PFSK-1 (cell line): ENCODE measurements at regions not wholly inside any gene's neighbourhood (a gene's known extent, or its start where the extent isn't known, plus 50 kb on each side); places are given as distances from the start of the nearest gene placed in this dataset.

Experiments
- FOXP2 ChIP-seq: optimal IDR thresholded peaks from 2 replicates; pipeline ENCODE3; 2011; ENCODE audit warnings: borderline replicate concordance, control low read depth, inconsistent platforms; ENCODE audit not compliant: insufficient read depth; ENCODE audit errors: extremely low read length, extremely low read depth
- POLR2AphosphoS5 ChIP-seq: IDR thresholded peaks from 2 replicates; pipeline ENCODE4 v1.6.1; 2012; ENCODE audit warnings: low read depth, mild to moderate bottlenecking, control low read depth, low read length, moderate library complexity
- REST ChIP-seq, 2 experiments: IDR thresholded peaks; 2 replicates each; pipeline versions ENCODE4 v1.6.1 to v1.8.0; 2011 to 2012; ENCODE audit warnings: low read depth in 2 of 2, low read length in 2 of 2, control low read depth in 1 of 2, inconsistent platforms in 1 of 2, mild to moderate bottlenecking in 1 of 2, moderate library complexity in 1 of 2; ENCODE audit not compliant: insufficient read depth in 1 of 2
- SIN3A ChIP-seq: IDR thresholded peaks from 2 replicates; pipeline ENCODE4 v1.6.1; 2012; ENCODE audit warnings: mild to moderate bottlenecking, low read length, moderate library complexity, borderline replicate concordance; ENCODE audit not compliant: insufficient read depth
- TAF1 ChIP-seq: IDR thresholded peaks from 2 replicates; pipeline ENCODE4 v1.6.1; 2012; ENCODE audit warnings: low read length, control low read depth, borderline replicate concordance; ENCODE audit not compliant: insufficient read depth

- TF ChIP-seq FOXP2 = no peak
- TF ChIP-seq SIN3A = no peak
- no peak for TF ChIP-seq POLR2AphosphoS5
- TF ChIP-seq REST (IDR thresholded peaks at IDR 0.05; ENCODE audit: insufficient read depth in 1 of 2, low read depth in 2 of 2, low read length in 2 of 2) = no peak
These were observed 64.0 kb upstream of the GK2 start for GRCh38 chr4:79472036-79472435.

- TF ChIP-seq SIN3A (no peak), TAF1 (no peak), REST (IDR thresholded peaks at IDR 0.05; ENCODE audit: insufficient read depth in 1 of 2, low read depth in 2 of 2, low read length in 2 of 2) (no peak), POLR2AphosphoS5 (no peak), FOXP2 (no peak)
These were observed 63.3 kb upstream of the GK2 start for GRCh38 chr4:79471309-79471708.

- no peak for TF ChIP-seq POLR2AphosphoS5
- TF ChIP-seq FOXP2 = no peak
- TF ChIP-seq REST (IDR thresholded peaks at IDR 0.05; ENCODE audit: insufficient read depth in 1 of 2, low read depth in 2 of 2, low read length in 2 of 2) = no peak
- no peak for TF ChIP-seq TAF1
- TF ChIP-seq SIN3A = no peak
These were observed 59.4 kb upstream of the GK2 start for GRCh38 chr4:79467246-79467932.

- TF ChIP-seq POLR2AphosphoS5 = no peak
- TF ChIP-seq FOXP2 = no peak
- TF ChIP-seq TAF1 = no peak
- no peak for TF ChIP-seq REST (IDR thresholded peaks at IDR 0.05; ENCODE audit: insufficient read depth in 1 of 2, low read depth in 2 of 2, low read length in 2 of 2)
- TF ChIP-seq SIN3A = no peak
These were observed 58.6 kb upstream of the GK2 start for GRCh38 chr4:79466621-79467020.
